GM21447 (cell line): ENCODE measurements at regions not wholly inside any gene's neighbourhood (a gene's known extent, or its start where the extent isn't known, plus 50 kb on each side); places are given as distances from the start of the nearest gene placed in this dataset.
"Not testable (repeated sequence)": the region's sequence is repeated elsewhere in the genome, so short reads cannot be mapped to it uniquely, and the experiment has no call there.

Experiments
- ATAC-seq: cut with Tn5 transposase; IDR thresholded peaks from one replicate; pipeline ENCODE4 v1.9.1; 2021; ENCODE audit not compliant: unreplicated experiment

DNA sequence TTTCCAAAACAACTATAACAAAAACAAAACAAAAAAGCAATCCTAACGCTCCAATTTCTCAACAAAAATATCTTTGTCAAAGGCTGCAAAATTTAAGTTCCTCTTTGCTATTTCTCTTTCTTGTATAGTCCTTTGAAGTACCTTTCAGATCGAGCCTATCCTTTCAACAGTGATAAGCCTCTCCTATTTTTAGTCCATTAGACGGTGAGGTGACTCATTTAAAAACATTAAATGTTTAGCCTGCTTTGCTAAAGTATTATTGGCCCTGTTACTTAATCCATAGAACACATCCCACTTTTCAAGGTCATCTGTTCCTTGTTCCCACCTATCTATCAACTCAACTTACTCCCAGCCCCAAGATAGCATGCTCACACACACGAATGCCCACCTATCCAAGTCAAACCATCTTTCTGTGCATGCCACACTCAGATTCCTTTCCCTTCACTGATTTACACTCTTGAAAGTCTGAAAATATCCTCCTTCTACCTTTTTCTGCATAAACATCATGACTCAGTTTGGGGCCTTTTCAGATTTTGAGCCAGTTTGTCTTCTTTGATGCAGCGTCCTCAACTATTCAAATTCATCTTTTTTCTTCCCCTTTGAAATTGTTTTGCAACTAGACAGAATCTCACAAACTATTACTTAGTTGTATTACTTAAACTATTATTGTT, 224.9 kb upstream of the TMEM229A start:
- ATAC-seq: no peak

DNA sequence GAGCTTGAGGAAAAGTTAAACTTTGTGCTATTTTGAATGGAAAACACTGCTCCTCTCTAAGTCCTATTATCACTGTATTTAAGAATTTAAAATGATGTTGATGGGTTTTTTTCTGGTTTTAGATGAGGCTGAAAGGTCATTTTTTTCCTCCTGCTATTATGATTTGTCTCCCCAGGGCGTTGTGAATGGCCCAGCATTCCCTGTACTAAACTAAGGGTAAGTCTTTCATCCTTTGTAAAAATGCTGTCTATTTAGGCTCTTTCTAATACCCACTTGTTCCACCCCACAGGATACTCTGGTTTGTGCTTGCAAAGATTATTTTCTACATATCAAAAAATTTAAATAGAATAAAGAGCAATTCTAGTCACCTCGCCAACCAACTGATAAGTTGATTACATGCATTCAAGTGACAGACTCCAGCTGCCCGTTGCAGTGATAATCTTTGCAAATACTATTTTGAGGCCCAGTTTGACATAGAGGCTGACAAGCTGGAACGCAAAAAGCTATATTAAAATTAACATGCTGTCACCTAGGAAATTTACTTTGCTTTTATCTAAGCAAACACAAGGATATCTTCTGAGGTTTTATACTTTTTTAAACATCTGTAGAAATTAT, 222.3 kb upstream of the TMEM229A start:
- no peak for ATAC-seq

DNA sequence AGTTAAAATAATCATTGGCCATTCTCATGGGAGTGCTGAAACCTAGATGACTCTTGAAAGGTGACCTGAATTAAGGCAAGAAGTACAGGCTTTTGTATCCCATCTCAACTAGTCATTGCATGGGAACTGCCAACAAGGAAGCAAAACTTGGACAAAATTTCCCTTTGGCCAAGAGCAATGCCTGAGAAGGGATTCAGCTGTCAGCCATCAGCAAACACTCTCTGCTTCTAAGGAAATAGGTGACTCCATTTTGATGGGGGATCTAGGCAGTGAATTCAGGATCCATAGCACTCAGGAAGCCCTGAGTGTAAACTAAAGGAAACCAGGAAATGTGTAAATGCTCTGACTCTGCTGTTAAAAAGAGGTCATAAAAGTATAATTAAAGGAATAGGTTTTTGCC, 221.5 kb upstream of the TMEM229A start:
- ATAC-seq: no peak

GRCh38 chr7:124251636-124252035, 218.8 kb upstream of the TMEM229A start:
- no peak for ATAC-seq

DNA sequence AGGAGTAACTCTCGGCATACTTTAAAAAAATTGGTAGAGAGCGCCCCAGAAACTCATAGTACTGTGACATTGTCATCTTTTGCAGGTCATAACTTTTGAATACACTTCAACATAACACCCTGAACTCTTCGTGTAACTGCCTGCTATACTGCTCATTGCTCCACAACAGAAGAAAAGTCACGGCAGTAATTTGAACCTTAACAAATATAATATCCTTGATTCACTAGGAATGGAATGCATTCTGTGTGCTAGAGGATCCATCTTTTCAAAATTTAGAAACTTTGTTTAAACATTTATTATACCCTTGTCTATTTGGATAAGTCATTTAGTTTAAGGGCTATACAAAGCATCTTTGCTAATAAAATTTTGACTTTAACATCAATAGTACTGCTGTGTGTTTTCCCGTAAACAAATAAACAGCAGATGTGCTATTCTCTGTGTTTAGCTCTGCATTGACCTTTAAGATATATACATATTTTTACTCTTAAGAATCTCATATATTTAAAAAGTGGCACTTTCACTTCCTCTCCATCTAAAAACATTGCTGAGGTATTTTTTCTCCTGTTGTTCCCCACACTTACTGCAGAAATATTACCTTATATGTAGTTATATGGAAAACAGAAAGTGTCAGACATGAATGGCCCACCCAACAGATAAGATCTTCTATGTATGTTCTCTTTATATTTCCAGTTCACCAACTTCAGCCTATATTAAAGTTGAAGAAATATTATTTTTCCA, 217.6 kb upstream of the TMEM229A start:
- no peak for ATAC-seq

- no peak for ATAC-seq
Measured at GRCh38 chr7:124247691-124248090, 214.8 kb upstream of the TMEM229A start.

DNA sequence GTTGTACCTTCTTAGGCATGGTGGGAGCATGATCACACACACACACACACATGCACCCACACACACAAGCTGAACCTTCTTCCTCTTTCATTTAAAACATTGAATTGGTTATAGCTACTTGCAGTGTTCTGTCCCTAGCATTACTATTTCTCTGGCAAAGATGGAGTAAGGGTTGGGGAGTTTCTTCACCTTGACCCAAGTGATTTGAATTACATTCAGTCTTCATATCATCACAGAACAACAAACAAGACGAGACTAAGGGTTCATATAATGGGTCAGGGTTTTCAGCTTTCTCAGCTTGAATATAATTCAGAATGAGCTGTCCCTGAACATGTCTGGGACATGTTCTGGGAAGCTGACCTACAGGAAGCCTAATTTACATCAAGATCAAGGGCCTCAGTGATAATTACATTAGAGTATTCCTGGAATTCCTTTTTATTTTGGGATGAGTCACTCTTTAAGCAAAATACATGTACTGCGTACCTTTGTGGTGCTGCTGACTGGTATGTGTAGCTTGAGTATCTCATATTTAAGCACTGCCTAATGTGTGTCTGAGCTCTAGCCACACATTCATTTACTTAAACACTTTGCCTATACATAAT, 213.5 kb upstream of the TMEM229A start:
- ATAC-seq: no peak

GRCh38 chr7:124244469-124244868, 211.6 kb upstream of the TMEM229A start:
- not testable (repeated sequence) for ATAC-seq

DNA sequence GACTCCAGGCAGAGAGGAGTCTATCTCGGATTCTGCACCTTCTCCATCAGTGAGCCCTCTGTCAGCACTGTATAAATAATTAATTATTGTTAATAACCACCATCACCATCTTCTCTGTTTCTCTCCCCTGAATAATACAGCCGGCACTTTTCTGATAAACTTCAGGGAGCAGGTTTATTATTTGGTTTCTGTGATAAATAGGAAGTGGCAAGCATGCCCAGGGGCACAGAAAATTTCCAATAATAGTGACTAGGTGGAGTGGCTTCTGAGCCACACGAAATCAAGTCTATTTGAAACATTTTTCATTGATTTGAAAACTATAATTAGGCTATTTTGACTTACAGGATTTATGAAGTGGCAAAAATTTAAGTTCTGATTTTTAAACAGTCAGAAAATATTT, 186.8 kb upstream of the TMEM229A start:
- no peak for ATAC-seq

- ATAC-seq: no peak
Measured at GRCh38 chr7:124208642-124209041, 175.8 kb upstream of the TMEM229A start.

DNA sequence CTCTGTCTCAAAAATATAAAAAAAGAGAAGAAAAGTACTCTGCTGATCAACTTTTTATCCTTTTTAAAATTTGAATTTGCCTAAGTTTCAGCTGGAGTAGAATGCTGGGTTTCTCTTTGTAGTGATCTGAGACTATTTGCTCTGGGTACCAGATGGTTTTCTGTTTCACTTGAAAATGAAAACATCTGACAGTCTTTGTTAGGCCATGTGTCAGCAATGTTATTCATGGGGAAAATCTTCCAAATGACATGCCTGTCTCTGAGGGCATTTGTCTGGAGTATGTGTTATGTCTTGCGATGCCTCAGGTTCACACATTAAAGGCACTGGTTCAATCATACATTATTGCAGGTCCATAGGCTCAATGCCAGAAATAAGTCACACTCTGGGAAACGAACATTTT, 175.3 kb upstream of the TMEM229A start:
- no peak for ATAC-seq

GRCh38 chr7:124205526-124205925, 172.7 kb upstream of the TMEM229A start:
- no peak for ATAC-seq

GRCh38 chr7:124202546-124202945, 169.7 kb upstream of the TMEM229A start:
- ATAC-seq: no peak

- no peak for ATAC-seq
Measured at GRCh38 chr7:124201768-124202349, 169.0 kb upstream of the TMEM229A start.

- ATAC-seq: no peak
Measured at GRCh38 chr7:124196519-124196918, 163.7 kb upstream of the TMEM229A start.

DNA sequence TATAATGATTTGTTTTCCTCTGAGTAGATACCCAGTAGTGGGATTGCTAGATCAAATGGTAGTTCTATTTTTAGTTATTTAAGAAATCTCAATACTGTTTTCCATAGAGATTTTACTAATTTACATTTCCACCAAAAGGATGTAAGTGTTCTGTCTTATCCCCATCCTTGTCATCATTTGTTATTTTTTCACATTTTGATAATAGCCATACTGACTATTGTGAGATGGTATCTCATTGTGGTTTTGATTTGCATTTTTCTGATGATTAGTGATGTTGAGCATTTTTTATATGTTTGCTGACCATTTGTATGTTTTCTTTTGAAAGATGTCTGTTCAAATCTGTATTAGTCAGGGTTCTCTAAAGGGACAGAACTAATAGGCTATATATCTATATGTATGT, 160.0 kb upstream of the TMEM229A start:
- ATAC-seq: no peak

GRCh38 chr7:124191713-124192112, 158.8 kb upstream of the TMEM229A start:
- no peak for ATAC-seq

DNA sequence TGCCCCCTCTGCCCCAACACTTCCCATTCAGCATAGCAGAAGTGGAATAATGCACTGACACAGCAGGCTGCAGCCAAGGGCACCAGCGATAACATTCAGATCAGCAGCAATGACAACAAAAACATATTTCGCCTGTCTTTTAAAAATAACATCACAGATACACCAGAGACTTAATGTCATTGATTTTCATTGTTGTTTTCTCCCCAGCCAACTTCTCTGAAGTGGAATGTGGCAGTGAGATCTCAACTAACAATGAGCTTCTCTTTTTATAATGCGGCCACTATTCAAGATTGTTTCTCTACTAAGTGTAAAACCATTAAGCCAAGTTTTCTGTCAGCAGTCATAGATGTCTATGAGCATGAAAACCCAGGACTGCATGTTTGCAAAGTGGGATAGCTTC, 158.2 kb upstream of the TMEM229A start:
- ATAC-seq: no peak

DNA sequence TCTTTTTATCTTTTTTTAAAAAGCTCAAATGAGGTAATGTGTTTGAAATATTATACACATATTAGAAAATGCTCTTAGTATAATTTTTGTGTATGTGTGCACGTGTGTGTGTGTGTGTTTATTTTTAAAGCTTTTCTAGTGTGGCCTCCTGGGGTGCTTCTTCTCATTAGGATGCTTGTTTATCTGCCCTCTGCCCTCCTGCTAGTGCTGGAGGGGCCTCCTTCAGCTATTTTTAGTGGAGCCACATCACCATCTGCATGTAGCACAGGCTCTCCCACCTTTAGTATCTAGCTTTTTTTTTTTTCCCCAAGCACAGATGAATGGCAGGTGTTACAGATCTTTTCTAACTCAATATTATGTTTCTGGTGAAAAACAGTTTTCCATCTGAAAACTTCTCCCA, 155.7 kb upstream of the TMEM229A start:
- no peak for ATAC-seq

GRCh38 chr7:124187962-124188361, 155.1 kb upstream of the TMEM229A start:
- ATAC-seq: no peak

- ATAC-seq: no peak
Measured at GRCh38 chr7:124183649-124184048, 150.8 kb upstream of the TMEM229A start.

DNA sequence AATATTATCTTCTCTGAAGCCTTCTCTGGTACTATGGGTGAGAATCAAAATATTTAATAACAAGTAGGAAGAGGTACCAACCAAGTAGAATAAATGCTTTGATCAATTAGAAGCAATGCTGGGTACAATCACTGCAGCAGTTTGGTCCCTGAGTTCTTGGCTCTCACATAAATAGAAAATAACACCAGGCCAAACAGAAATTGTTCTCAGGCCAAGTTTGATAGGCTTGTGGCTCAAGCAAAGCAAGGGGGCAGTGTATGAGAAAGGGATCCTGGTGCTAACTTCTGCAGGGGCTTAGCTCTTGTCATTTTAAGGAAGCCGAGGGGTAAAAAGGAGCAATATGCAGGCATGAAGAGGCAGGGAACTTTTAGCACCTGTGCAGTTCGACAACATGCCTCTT, 146.8 kb upstream of the TMEM229A start:
- no peak for ATAC-seq
